GM12878 (cell line): ENCODE measurements at regions not wholly inside any gene's neighbourhood (a gene's known extent, or its start where the extent isn't known, plus 50 kb on each side); places are given as distances from the start of the nearest gene placed in this dataset.

Source experiments
- ATAC-seq: fragments of 200-7000 bp; cut with Tn5 transposase; 3 replicates; pipeline ENCODE4 v1.9.1; 2020; ENCODE audit warnings: mild to moderate bottlenecking, moderate library complexity
- BruUV-seq: library from RNA; stranded (reverse); fragments of 400-500 nt; replicated peaks from 2 replicates; lab custom pipeline; 2021; lab: Mats Ljungman, UMichigan
- CTCF ChIA-PET: fragments of 300-600 bp; sonication (Branson Sonifier 250); formaldehyde crosslinking; extraction: SDS; loops from one replicate; lab custom pipeline; 2021; ENCODE audit warnings: inconsistent platforms; lab: Yijun Ruan, JAX
- POLR2A ChIA-PET: fragments of 350-600 bp; formaldehyde crosslinking; extraction: SDS; loops from one replicate; lab custom pipeline; 2021; ENCODE audit warnings: inconsistent platforms; lab: Charles Lee
- RAD21 ChIA-PET: fragments of 300-600 bp; sonication (Branson Sonifier 250); formaldehyde crosslinking; loops from one replicate; lab custom pipeline; 2023; ENCODE audit warnings: antibody characterized with exemption; ENCODE audit not compliant: unreplicated experiment; lab: Charles Lee
- SMC1A ChIA-PET: fragments of 300-600 bp; sonication (Branson Sonifier 250); formaldehyde crosslinking; loops from one replicate; lab custom pipeline; 2023; ENCODE audit not compliant: unreplicated experiment, uncharacterized antibody; lab: Charles Lee
- DNase-seq: peaks from one replicate; pipeline ENCODE4 v3.0.0-alpha.2; 2011; ENCODE audit warnings: low read depth, low spot score
- FAIRE-seq: peaks from 3 replicates; lab custom pipeline; 2011; peaks lifted over from hg19 to GRCh38; lab: Jason Lieb, UNC
- H2AFZ ChIP-seq: 2 replicates; pipeline ENCODE4 v1.6.0; 2011; ENCODE audit warnings: low read depth, low read length, control low read depth; ENCODE audit not compliant: control insufficient read depth
- H3K27ac ChIP-seq: 2 replicates; pipeline ENCODE4 v1.5.1; 2011; ENCODE audit warnings: control low read depth; ENCODE audit not compliant: control insufficient read depth, insufficient read depth
- H3K27me3 ChIP-seq, 2 experiments: replicated peaks in 1 of 2; 2 replicates each; pipeline versions ENCODE4 v1.6.0 to v1.6.1; 2011; ENCODE audit warnings: low read length in 1 of 2; ENCODE audit not compliant: control insufficient read depth in 2 of 2, insufficient read depth in 2 of 2
- H3K36me3 ChIP-seq, 2 experiments: 2 replicates each; pipeline ENCODE4 v1.5.1; 2011; ENCODE audit warnings: low read length in 1 of 2; ENCODE audit not compliant: control insufficient read depth in 2 of 2, insufficient read depth in 2 of 2
- H3K4me1 ChIP-seq: 2 replicates; pipeline ENCODE4 v1.6.1; 2011; ENCODE audit warnings: mild to moderate bottlenecking, low read length, moderate library complexity, mixed read lengths; ENCODE audit not compliant: control insufficient read depth, insufficient read depth
- H3K4me2 ChIP-seq: 2 replicates; pipeline ENCODE4 v1.6.0; 2011; ENCODE audit warnings: control low read depth; ENCODE audit not compliant: control insufficient read depth, insufficient read depth
- H3K4me3 ChIP-seq: fragments of 200-600 bp; sonication (generic); 2 replicates; pipeline ENCODE4 v1.5.1; 2016
- H3K79me2 ChIP-seq: 2 replicates; pipeline ENCODE4 v1.6.0; 2011; ENCODE audit warnings: low read length; ENCODE audit not compliant: control insufficient read depth, insufficient read depth
- H3K9ac ChIP-seq: 2 replicates; pipeline ENCODE4 v1.8.0; 2011; ENCODE audit warnings: low read length, control low read depth, mixed read lengths; ENCODE audit not compliant: control insufficient read depth, insufficient read depth
- H3K9me3 ChIP-seq: replicated peaks from 3 replicates; pipeline ENCODE4 v1.5.1; 2011; ENCODE audit warnings: mild to moderate bottlenecking, low read length; ENCODE audit not compliant: control insufficient read depth, insufficient read depth
- H4K20me1 ChIP-seq: 2 replicates; pipeline ENCODE4 v1.6.0; 2011; ENCODE audit not compliant: control insufficient read depth, insufficient read depth
- FOXM1 ChIP-seq: IDR thresholded peaks from 2 replicates; pipeline ENCODE4 v1.6.1; 2012; ENCODE audit warnings: low read depth, mild to moderate bottlenecking, inconsistent platforms, low read length, moderate library complexity
- MEF2B ChIP-seq: fragments of 450-650 bp; IDR thresholded peaks from 2 replicates; pipeline ENCODE4 v1.6.1; 2018; ENCODE audit warnings: mild to moderate bottlenecking, moderate library complexity; ENCODE audit not compliant: partially characterized antibody, poor library complexity, severe bottlenecking
- NFIC ChIP-seq: IDR thresholded peaks from 2 replicates; pipeline ENCODE4 v1.6.1; 2012; ENCODE audit warnings: low read depth, mild to moderate bottlenecking, inconsistent platforms, low read length, moderate library complexity
- REST ChIP-seq: IDR thresholded peaks from 2 replicates; pipeline ENCODE4 v1.6.1; 2012; ENCODE audit warnings: mild to moderate bottlenecking, low read depth, low read length
- SPI1 ChIP-seq: IDR thresholded peaks from 2 replicates; pipeline ENCODE4 v1.6.1; 2011; ENCODE audit warnings: low read depth, mild to moderate bottlenecking, low read length, moderate library complexity, borderline replicate concordance; ENCODE audit not compliant: insufficient read depth
- TAF1 ChIP-seq: IDR thresholded peaks from 2 replicates; pipeline ENCODE4 v1.6.1; 2011; ENCODE audit warnings: mild to moderate bottlenecking, low read depth, low read length, borderline replicate concordance
- TBL1XR1 ChIP-seq: IDR thresholded peaks from 2 replicates; pipeline ENCODE4 v1.6.1; 2012; ENCODE audit warnings: low read depth, low read length, improper control_type of control experiment
- TCF3 ChIP-seq: IDR thresholded peaks from 2 replicates; pipeline ENCODE4 v1.6.1; 2012; ENCODE audit warnings: low read depth, mild to moderate bottlenecking, low read length, borderline replicate concordance; ENCODE audit not compliant: insufficient read depth
- USF2 ChIP-seq: IDR thresholded peaks from 2 replicates; pipeline ENCODE4 v1.6.1; 2011; ENCODE audit warnings: low read depth, low read length, improper control_type of control experiment, borderline replicate concordance
- WRNIP1 ChIP-seq: IDR thresholded peaks from 2 replicates; pipeline ENCODE4 v1.6.1; 2011; ENCODE audit warnings: low read depth, low read length, improper control_type of control experiment, borderline replicate concordance
- WGBS: methylation state at CpG from one replicate; pipeline ENCODE4 v1.1.6; 2016; ENCODE audit warnings: low lambda C conversion rate; ENCODE audit not compliant: insufficient replicate concordance, insufficient coverage; ENCODE audit errors: missing lambda C conversion rate; 5-methylcytosine and 5-hydroxymethylcytosine counted together
- in situ Hi-C: fragments of 300-500 bp; cut with MboI; formaldehyde crosslinking; loops from 9 replicates; pipeline ENCODE4 v1.14.3; 2018; ENCODE audit warnings: mixed read lengths
- intact Hi-C: fragments of 100-400 bp; cut with micrococcal nuclease; formaldehyde crosslinking; loops from one replicate; pipeline ENCODE4 v1.14.2; 2022; ENCODE audit not compliant: unreplicated experiment

GRCh38 chr5:57540823-57541222 is 58.2 kb upstream of the ACTBL2 start (continued):
- TF ChIP-seq USF2 (no peak), SPI1 (no peak), REST (no peak), TCF3 (no peak), MEF2B (no peak), FOXM1 (no peak), TAF1 (no peak), TBL1XR1 (no peak)
- TF ChIP-seq, all 136 proteins: peak for 0

GRCh38 chr5:57539281-57539701 is 56.7 kb upstream of the ACTBL2 start:
- 4% methylated on average over 3 of the region's 3 CpGs for WGBS
- Histone ChIP-seq H3K27ac (no peak overlapping the region), H3K9me3 (no peaks in the 10 kb centered on the region), H3K79me2 (no peaks in the 10 kb centered on the region), H3K9ac (no peak overlapping the region), H2AFZ (no peak overlapping the region), H3K4me3 (no peak overlapping the region), H3K36me3 (no peaks in the 10 kb centered on the region), H3K4me1 (no peaks in the 10 kb centered on the region), H3K4me2 (no peak overlapping the region), H4K20me1 (no peaks in the 10 kb centered on the region), H3K27me3 (no peaks in the 10 kb centered on the region)
- DNase-seq (no peak), ATAC-seq (no peak), FAIRE-seq (no peak)
- SMC1A ChIA-PET = interaction anchor here (0.6 to 1.3 kb wide), 4 partner anchors 14 to 715 kb away, joined by 3 to 5 read pairs (median 3); no protein-coding TSS in a partner anchor
- BruUV-seq = no TSS peak
- POLR2A ChIA-PET = no interaction called here
- TF ChIP-seq NFIC = no peak
- TF ChIP-seq SPI1 = no peak
- TF ChIP-seq WRNIP1 = no peak
- RAD21 ChIA-PET = interaction anchor here (0.9 kb wide), 1 partner anchor 10 kb away, joined by 3 read pairs; no protein-coding TSS in a partner anchor
- CTCF ChIA-PET = interaction anchor here (1.5 kb wide), 1 partner anchor 39 kb away, joined by 3 read pairs; no protein-coding TSS in a partner anchor
- intact Hi-C loops = no loop called here
- in situ Hi-C loops = no loop called here
